GM21737 (cell line): ENCODE measurements at regions not wholly inside any gene's neighbourhood (a gene's known extent, or its start where the extent isn't known, plus 50 kb on each side); places are given as distances from the start of the nearest gene placed in this dataset.
"Not testable (repeated sequence)": the region's sequence is repeated elsewhere in the genome, so short reads cannot be mapped to it uniquely, and the experiment has no call there.

Experiments
- ATAC-seq: cut with Tn5 transposase; IDR thresholded peaks from one replicate; pipeline ENCODE4 v1.9.1; 2021; ENCODE audit warnings: mild to moderate bottlenecking, moderate library complexity; ENCODE audit not compliant: unreplicated experiment

GRCh38 chr5:154702477-154702876 lies 52.7 kb upstream of the LARP1 start:
- no peak for ATAC-seq

GRCh38 chr5:154701725-154702124 lies 53.5 kb upstream of the LARP1 start:
- not testable (repeated sequence) for ATAC-seq

- ATAC-seq: no peak
These were observed 54.0 kb upstream of the LARP1 start for GRCh38 chr5:154701181-154701580.

GRCh38 chr5:154700289-154700928 lies 54.8 kb upstream of the LARP1 start:
- ATAC-seq: not testable (repeated sequence)

GRCh38 chr5:154698763-154699162 lies 56.4 kb upstream of the LARP1 start:
- no peak for ATAC-seq

GRCh38 chr5:154697371-154697770 lies 57.8 kb upstream of the LARP1 start:
- ATAC-seq: no peak

GRCh38 chr5:154696891-154697290 lies 58.3 kb upstream of the LARP1 start:
- ATAC-seq: no peak

- no peak for ATAC-seq
These were observed 61.0 kb upstream of the LARP1 start for GRCh38 chr5:154694159-154694558.

GRCh38 chr5:154690488-154690887 lies 64.7 kb upstream of the LARP1 start:
- ATAC-seq: no peak

- no peak for ATAC-seq
These were observed 68.7 kb upstream of the LARP1 start for GRCh38 chr5:154686490-154686889.

- ATAC-seq: peak; percentile 38
These were observed 71.9 kb upstream of the LARP1 start for GRCh38 chr5:154683101-154683880.

- ATAC-seq: no peak
These were observed 75.7 kb upstream of the LARP1 start for GRCh38 chr5:154679501-154679900.

GRCh38 chr5:154677921-154678320 lies 77.3 kb upstream of the LARP1 start:
- no peak for ATAC-seq

GRCh38 chr5:154676508-154676907 lies 78.7 kb upstream of the LARP1 start:
- no peak for ATAC-seq

GRCh38 chr5:154674029-154674428 lies 81.1 kb upstream of the LARP1 start:
- ATAC-seq: no peak

- ATAC-seq: no peak
These were observed 81.7 kb upstream of the LARP1 start for GRCh38 chr5:154673506-154673905.

- not testable (repeated sequence) for ATAC-seq
These were observed 85.3 kb upstream of the LARP1 start for GRCh38 chr5:154669913-154670312.

- no peak for ATAC-seq
These were observed 85.8 kb upstream of the LARP1 start for GRCh38 chr5:154669402-154669801.

- no peak for ATAC-seq
These were observed 90.3 kb upstream of the LARP1 start for GRCh38 chr5:154664869-154665268.

GRCh38 chr5:154663424-154663823 lies 91.8 kb upstream of the LARP1 start:
- ATAC-seq: no peak

- no peak for ATAC-seq
These were observed 100.4 kb upstream of the LARP1 start for GRCh38 chr5:154654486-154655371.
